ENCODE measurements at regions not wholly inside any gene's neighbourhood (a gene's known extent, or its start where the extent isn't known, plus 50 kb on each side); places are given as distances from the start of the nearest gene placed in this dataset.
"Not testable (repeated sequence)": the region's sequence is repeated elsewhere in the genome, so short reads cannot be mapped to it uniquely, and the experiment has no call there.

DNA sequence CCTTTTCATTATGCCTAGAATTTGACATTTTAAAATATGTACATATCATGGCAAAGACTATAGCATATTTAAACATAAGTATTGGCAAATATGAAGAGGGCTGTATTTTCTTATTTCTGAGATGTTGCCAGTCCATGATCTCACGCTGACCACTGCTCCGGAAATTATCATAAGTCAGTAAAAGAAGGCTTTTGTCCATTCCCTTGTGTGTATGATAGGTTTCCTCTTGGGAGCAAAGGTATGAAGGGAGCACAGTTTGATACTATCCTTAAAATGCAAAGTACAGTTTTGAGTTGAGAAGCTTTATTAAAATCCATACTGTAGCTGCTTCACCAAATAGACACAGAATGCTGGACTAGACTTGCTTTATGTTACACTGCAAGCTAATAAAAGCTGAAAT is 52.6 kb upstream of the AGA start:
- intact Hi-C loops (cut with micrococcal nuclease), result no loop called here

DNA sequence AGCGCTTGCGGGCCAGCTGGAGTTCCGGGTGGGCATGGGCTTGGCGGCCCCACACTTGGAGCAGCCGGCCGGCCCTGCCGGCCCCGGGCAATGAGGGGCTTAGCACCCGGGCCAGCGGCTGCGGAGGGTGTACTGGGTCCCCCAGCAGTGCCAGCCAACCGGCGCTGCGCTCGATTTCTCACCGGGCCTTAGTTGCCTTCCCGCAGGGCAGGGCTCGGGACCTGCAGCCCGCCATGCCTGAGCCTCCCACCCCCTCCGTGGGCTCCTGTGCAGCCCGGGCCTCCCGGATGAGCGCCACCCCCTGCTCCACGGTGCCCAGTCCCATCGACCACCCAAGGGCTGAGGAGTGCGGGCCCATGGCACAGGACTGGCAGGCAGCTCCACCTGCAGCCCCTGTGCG is 53.4 kb upstream of the AGA start:
- intact Hi-C loops (cut with micrococcal nuclease), result not testable (repeated sequence)

- intact Hi-C loops (cut with micrococcal nuclease), result no loop called here
Observed at GRCh38 chr4:177499537-177499936, 57.3 kb upstream of the AGA start.

DNA sequence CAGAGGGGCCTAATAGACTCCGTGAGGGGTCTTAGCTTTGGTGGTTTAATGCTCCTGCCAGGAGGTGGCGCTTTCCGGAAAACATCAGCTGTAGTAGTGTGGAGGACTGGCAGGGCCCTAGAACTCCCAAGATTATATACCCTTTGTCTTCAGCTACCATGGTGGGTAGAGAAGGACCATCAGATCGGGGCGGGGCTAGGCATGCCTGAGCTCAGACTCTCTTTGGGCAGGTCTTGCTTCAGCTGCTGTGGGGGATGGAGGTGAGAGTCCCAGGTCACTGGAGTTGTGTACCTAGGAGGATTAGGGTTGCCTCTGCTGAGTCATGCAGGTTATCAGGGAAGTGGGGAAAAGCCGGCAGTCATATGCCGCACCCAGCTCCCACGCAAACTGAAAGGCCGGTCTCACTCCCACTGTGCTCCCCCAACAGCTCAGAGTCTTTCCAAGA is 63.0 kb upstream of the AGA start:
- intact Hi-C loops (cut with micrococcal nuclease), result no loop called here

- intact Hi-C loops (cut with micrococcal nuclease), result no loop called here
Observed at GRCh38 chr4:177508662-177509061, 66.4 kb upstream of the AGA start.

GRCh38 chr4:177509226-177509745 is 67.0 kb upstream of the AGA start:
- intact Hi-C loops (cut with micrococcal nuclease), result no loop called here

GRCh38 chr4:177511611-177512010 is 69.4 kb upstream of the AGA start:
- intact Hi-C loops (cut with micrococcal nuclease), result no loop called here

DNA sequence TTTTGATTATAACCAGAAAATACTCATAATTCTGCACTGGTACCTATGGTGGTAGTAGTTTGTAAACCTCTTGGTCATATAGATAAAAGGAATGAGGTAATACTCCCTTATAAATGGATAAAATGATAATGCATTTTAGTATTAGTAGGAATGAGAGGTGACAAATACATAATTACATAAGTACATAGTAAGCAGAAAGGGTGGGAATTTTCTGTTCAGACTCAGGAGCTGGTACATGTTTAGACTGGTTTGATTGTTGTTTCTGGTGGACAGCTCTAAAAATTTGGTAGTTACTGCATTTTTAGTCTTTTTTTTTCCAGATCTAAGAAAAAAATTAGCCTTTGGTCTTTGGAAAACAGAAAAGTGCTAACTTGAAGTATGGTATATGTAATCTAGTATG is 70.4 kb upstream of the AGA start:
- intact Hi-C loops (cut with micrococcal nuclease), result no loop called here

DNA sequence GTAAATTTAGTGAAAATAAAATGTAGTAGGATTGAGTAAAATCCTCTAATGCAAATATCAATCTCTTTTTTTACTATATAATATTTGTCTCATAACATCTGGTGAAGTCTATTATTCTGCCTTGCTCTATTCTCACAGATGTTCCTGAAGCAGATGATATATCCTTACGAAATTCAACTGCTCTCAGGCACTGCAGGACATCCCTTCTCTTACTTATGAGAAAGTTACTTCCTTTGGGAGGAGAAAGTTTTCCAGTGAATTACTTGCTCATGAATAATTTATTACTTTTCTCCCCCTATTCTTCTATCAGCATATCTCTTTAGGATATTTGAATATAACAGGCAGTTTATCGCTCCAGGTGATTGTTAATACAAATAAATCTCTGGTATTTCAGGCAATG is 75.6 kb upstream of the AGA start:
- intact Hi-C loops (cut with micrococcal nuclease), result no loop called here

DNA sequence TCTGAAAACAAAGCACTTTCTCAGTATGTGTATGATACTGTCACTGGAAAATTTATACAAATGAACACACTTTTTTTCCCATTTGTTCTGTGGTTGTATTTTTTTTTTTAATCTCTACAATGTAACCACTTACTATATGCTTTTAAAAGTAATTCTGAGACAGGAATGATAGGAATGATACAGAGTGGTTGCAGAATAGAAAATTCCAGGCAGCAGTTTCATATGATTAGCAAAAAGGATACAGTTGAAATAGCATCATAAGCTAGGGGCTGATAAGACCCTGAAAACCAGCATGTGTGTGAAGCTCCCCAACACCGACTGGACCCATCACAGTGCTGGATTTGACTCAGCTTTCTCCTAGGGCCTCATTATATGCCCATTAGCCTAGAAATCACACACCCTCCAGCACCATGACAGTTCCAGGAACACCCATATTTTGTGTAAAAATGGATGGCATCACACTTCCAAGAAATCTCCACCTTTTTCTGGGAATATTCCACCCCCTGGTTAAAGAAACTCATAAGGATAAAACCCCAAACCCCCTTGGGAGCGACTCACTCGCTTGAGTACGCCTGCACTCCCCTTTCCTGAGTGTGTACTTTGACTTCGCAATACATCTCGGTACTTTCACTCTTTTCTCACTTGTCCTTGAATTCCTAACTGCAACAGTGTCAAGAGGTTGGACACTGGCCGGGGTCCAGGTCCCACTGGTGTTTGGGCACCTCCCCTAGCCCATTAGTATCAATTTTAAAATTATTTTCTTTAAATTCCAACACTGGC is 77.4 kb upstream of the AGA start:
- intact Hi-C loops (cut with micrococcal nuclease), result no loop called here

- intact Hi-C loops (cut with micrococcal nuclease), result no loop called here
Observed at GRCh38 chr4:177528620-177529019, 86.4 kb upstream of the AGA start.

DNA sequence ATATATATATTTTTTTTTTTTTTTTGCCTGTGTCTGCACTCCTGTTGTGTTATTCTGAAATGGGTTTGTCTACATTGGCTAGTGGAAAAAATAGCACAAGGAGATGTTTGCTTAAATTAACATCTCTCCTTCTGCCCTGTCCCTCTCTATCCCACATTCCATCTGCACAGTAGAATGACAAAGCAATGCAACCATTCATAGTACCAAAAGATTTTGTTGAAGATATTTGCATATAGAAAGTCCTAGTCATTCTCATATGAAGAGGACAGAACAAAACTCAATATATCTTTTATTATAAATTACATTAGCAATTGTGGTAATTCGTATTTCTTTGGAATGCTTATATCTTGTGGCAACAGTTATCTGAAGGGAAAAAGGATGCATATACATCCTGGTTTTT is 88.3 kb upstream of the AGA start:
- intact Hi-C loops (cut with micrococcal nuclease), result no loop called here

- intact Hi-C loops (cut with micrococcal nuclease), result no loop called here
Observed at GRCh38 chr4:177532358-177532757, 90.1 kb upstream of the AGA start.

DNA sequence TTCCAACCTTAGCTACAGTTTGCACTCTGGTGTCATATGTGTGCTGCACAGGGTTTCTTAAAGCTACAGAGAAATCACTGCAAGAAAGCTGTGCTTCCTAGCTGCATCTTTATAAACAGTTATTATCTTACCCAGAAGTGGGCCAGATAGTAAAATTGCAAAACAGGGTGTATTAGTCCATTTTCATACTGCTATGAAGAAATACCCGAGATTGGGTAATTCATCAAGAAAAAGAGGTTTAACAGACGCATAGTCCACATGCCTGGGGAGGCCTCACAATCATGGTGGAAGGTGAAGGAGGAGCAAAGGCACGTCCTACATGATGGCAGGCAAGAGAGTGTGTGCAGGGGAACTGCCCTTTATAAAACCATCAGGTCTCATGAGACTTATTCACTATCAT is 92.6 kb upstream of the AGA start:
- intact Hi-C loops (cut with micrococcal nuclease), result not testable (repeated sequence)

GRCh38 chr4:177546745-177547144 is 104.5 kb upstream of the AGA start:
- intact Hi-C loops (cut with micrococcal nuclease), result loop anchor here (2.0 kb wide), 1 partner anchor 180 kb away; no protein-coding TSS in a partner anchor

DNA sequence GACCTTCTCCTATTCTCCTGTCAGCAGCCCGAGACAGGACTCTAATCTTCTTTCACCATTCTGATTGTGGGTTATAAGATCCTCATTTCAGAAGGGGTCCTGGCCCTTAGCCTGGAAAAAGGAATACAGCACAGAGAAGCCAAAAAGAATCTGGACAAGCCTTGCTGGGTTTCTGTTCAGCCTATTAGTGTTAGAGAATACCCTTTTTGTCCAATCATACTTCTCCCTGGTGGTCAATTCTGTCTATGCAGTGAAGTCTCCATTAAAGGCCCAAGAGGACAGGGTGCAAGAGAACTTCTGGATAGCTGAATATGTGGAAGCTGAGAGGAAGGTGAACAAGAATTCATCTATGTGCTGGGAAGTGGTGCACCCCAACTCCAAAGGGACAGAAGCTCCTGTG is 105.7 kb upstream of the AGA start:
- intact Hi-C loops (cut with micrococcal nuclease), result loop anchor here (2.0 kb wide), 1 partner anchor 181 kb away; no protein-coding TSS in a partner anchor

- intact Hi-C loops (cut with micrococcal nuclease), result loop anchor here (1.0 to 2.0 kb wide), 2 partner anchors 188 to 305 kb away; no protein-coding TSS in a partner anchor
Observed at GRCh38 chr4:177555007-177555574, 112.9 kb upstream of the AGA start.

GRCh38 chr4:177557416-177557815 is 115.2 kb upstream of the AGA start:
- intact Hi-C loops (cut with micrococcal nuclease), result no loop called here

DNA sequence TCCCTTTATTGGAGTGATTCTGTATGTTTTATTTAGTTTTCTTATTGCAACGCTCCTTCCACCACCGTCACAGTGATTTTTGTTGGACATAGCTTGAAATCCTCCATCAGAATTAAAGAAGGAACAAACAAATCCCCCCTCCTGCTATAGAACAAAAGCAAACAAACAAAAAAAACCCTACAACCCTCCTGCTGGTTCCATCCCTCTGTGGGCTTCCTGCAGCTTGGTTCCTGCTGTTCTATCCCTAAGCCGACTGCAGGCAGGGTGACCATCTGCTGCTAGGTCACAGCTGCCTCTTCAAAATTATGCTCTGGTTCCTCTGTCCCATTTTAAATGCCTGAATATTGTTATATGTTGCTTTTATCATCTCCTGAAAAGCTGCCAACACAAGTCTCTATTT is 116.8 kb upstream of the AGA start:
- intact Hi-C loops (cut with micrococcal nuclease), result no loop called here

DNA sequence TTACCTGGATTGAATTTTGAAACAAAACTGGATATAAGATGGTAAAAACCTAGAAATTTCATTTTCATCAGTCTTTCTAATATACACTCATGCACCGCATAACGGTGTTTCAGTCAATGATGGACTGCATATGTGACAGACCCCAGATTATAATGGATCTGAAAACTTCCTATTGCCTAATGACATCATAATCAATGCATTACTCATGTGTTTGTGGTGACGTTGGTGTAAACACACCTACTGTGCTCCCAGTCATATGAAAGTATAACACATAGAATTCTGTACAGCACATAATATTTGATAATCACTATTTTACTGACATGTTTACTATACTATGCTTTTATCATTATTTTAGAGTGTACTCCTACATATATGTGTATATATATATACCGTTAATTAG is 119.9 kb upstream of the AGA start:
- intact Hi-C loops (cut with micrococcal nuclease), result no loop called here

DNA sequence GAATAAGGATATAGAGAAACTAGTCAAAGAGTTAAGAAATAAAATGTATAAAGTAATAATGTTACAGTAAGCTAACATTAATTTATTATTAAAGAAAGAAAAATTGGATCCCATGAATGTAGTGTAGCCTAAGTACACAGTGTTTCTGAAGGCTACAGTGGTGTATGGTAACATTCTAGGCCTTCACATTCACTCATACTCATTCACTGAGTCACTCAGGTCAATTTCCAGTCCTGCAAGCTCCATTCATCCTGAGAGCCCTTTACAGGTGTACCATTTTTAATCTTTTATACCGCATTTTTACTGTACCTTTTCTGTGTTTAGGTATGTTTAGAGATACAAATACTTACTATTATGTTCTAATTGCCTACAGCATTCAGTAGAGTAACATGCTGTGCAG is 120.6 kb upstream of the AGA start:
- intact Hi-C loops (cut with micrococcal nuclease), result no loop called here

DNA sequence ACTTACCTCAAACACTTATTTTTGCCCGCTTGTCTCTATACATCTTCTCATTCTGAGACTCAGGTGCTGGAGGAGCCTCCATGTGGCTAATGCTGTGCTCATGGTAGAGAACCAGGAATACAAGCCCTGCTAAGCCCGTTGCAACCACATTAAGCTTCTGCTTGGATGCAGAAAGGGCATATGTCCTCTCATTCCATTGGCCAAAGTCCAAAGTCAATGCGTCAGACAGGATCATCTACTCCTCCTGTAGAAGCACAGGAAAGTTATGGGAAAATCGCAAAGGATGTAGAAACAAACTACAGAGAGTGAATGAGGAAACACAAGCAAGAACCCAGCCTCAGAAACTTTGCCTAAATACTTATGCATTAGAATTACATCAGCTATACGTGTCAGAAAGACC is 124.5 kb upstream of the AGA start:
- intact Hi-C loops (cut with micrococcal nuclease), result no loop called here

DNA sequence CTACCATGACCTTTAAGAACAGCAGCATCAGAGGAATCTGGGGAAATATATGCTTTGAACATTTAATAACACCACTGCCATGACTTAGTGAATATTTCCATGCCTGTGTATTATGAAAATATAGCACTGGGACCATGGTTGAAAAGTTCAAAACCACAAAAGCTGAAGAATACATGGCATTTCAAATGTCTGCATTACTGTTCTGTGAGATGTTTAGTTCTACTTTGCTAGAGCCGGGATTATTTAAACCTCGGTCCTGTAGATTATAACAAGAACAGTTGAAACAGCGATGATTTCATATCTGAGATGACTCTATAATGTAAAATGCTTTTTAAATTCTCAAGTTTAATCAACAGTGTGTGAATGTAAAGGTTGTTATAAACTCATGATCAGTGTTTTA is 126.7 kb upstream of the AGA start:
- intact Hi-C loops (cut with micrococcal nuclease), result no loop called here
